PC-9 (cell line): ENCODE measurements at regions not wholly inside any gene's neighbourhood (a gene's known extent, or its start where the extent isn't known, plus 50 kb on each side); places are given as distances from the start of the nearest gene placed in this dataset.

ENCODE experiments used
- BruUV-seq: library from RNA; stranded (reverse); fragments of 400-500 nt; replicated peaks from 2 replicates; lab custom pipeline; 2021; lab: Mats Ljungman, UMichigan
- CTCF ChIA-PET: fragments of 300-600 bp; sonication (Branson Sonifier 250); formaldehyde crosslinking; loops from one replicate; lab custom pipeline; 2022; ENCODE audit warnings: antibody characterized with exemption; lab: Charles Lee
- POLR2A ChIA-PET: fragments of 300-600 bp; sonication (Branson Sonifier 250); formaldehyde crosslinking; loops from one replicate; lab custom pipeline; 2022; ENCODE audit warnings: antibody characterized with exemption; ENCODE audit not compliant: unreplicated experiment; lab: Charles Lee
- DNase-seq, 2 experiments: peaks; one replicate each; pipeline versions ENCODE4 v3.0.0 to v3.0.0-alpha.2; 2015 to 2022; ENCODE audit warnings: mixed read lengths in 1 of 2
- H2AFZ ChIP-seq: fragments of 200-600 bp; sonication (generic); 2 replicates; pipeline ENCODE4 v1.8.1; 2017; ENCODE audit warnings: antibody characterized with exemption
- H3F3A ChIP-seq: fragments of 200-600 bp; sonication (generic); 2 replicates; pipeline ENCODE4 v1.8.1; 2017; ENCODE audit warnings: antibody characterized with exemption, mild to moderate bottlenecking, low read depth; ENCODE audit not compliant: insufficient read depth
- H3K27ac ChIP-seq: fragments of 200-600 bp; sonication (generic); 2 replicates; pipeline ENCODE4 v1.6.1; 2016; ENCODE audit warnings: mixed run types
- H3K27me3 ChIP-seq: fragments of 200-600 bp; sonication (generic); 2 replicates; pipeline ENCODE4 v1.6.1; 2016; ENCODE audit warnings: low read depth, mixed run types; ENCODE audit not compliant: insufficient read depth
- H3K36me3 ChIP-seq: fragments of 200-600 bp; sonication (generic); 2 replicates; pipeline ENCODE4 v1.6.1; 2016; ENCODE audit warnings: low read depth, mixed run types
- H3K4me1 ChIP-seq: fragments of 200-600 bp; sonication (generic); replicated peaks from 2 replicates; pipeline ENCODE4 v1.6.1; 2016; ENCODE audit warnings: mixed run types; ENCODE audit not compliant: insufficient read depth
- H3K4me2 ChIP-seq: fragments of 200-600 bp; sonication (generic); 2 replicates; pipeline ENCODE4 v1.6.1; 2017; ENCODE audit warnings: mixed run types
- H3K4me3 ChIP-seq: fragments of 200-600 bp; sonication (generic); 2 replicates; pipeline ENCODE4 v1.6.1; 2016; ENCODE audit warnings: mixed run types
- H3K79me2 ChIP-seq: fragments of 200-600 bp; sonication (generic); 2 replicates; pipeline ENCODE4 v1.6.1; 2017; ENCODE audit warnings: low read depth, mixed run types
- H3K9me2 ChIP-seq: fragments of 200-600 bp; sonication (generic); 2 replicates; pipeline ENCODE4 v1.8.1; 2017; ENCODE audit warnings: mild to moderate bottlenecking; ENCODE audit not compliant: insufficient read depth
- H3K9me3 ChIP-seq: fragments of 200-600 bp; sonication (generic); 2 replicates; pipeline ENCODE4 v1.8.1; 2016; ENCODE audit warnings: low read depth; ENCODE audit not compliant: insufficient read depth
- H4K20me1 ChIP-seq: fragments of 200-600 bp; sonication (generic); 2 replicates; pipeline ENCODE4 v1.8.1; 2017; ENCODE audit not compliant: insufficient read depth
- EZH2 ChIP-seq: fragments of 200-600 bp; sonication (generic); IDR thresholded peaks from 2 replicates; pipeline ENCODE4 v1.8.0; 2017; ENCODE audit warnings: antibody characterized with exemption, low read depth
- intact Hi-C: fragments of 100-400 bp; cut with micrococcal nuclease; formaldehyde crosslinking; loops from one replicate; pipeline ENCODE4 v1.10.0; 2022; ENCODE audit not compliant: unreplicated experiment
- TF ChIP-seq, protein P1 (sequence below): fragments of 200-600 bp; sonication (generic); conservative IDR thresholded peaks from 2 replicates; pipeline ENCODE4 v1.6.1; 2017; ENCODE audit warnings: mixed run types, antibody characterized with exemption, mild to moderate bottlenecking, moderate library complexity

DNA sequence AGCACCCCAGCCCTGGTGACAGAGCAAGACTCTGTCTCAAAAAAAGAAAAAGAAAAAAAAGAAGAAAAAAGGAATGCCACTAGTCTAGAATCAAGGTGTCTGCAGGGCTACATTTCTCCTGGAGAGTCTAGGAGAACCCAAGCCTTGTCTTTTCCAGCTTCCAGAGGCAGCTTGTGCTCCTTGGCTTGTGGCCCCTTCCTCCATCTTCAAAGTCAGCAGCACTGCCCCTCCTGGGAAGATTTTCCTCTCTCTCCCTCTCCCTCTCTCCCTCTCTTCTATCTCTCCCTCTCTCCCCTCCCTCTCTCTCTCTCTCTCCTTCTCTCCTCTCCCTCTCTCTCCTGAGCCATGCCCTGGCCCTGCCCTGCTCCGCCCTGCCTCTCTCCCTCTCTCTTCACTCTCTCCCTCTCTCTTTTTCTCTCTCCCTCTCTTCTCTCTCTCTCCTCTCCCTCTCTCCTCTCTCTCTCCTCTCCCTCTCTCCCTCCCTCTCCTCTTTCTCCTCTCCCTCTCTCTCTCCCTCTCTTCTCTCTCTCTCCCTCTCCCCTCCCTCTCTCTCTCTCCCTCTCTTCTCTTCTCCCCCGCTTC lies 97.7 kb upstream of the FGF3 start:
- CTCF ChIA-PET = no interaction called here
- Histone ChIP-seq H3K9me2 (no peaks in the 10 kb centered on the region), H3F3A (peaks cover 36% of the 10 kb centered on the region), H2AFZ (no peak overlapping the region), H3K27ac (peak overlapping the region; percentile 97), H3K4me1 (peaks cover 78% of the 10 kb centered on the region), H4K20me1 (no peaks in the 10 kb centered on the region), H3K79me2 (peaks cover 13% of the 10 kb centered on the region; the same call in 1 of the 2 replicates), H3K27me3 (no peaks in the 10 kb centered on the region), H3K9me3 (no peaks in the 10 kb centered on the region), H3K4me3 (peak overlapping the region; percentile 8; the same call in 1 of the 2 replicates), H3K36me3 (no peaks in the 10 kb centered on the region), H3K4me2 (peak overlapping the region; percentile 80)
- POLR2A ChIA-PET = no interaction called here
- intact Hi-C loops = loop anchor here (5.0 kb wide), 1 partner anchor 225 kb away; no protein-coding TSS in a partner anchor
- BruUV-seq = no TSS peak
- TF ChIP-seq, protein P1, sequence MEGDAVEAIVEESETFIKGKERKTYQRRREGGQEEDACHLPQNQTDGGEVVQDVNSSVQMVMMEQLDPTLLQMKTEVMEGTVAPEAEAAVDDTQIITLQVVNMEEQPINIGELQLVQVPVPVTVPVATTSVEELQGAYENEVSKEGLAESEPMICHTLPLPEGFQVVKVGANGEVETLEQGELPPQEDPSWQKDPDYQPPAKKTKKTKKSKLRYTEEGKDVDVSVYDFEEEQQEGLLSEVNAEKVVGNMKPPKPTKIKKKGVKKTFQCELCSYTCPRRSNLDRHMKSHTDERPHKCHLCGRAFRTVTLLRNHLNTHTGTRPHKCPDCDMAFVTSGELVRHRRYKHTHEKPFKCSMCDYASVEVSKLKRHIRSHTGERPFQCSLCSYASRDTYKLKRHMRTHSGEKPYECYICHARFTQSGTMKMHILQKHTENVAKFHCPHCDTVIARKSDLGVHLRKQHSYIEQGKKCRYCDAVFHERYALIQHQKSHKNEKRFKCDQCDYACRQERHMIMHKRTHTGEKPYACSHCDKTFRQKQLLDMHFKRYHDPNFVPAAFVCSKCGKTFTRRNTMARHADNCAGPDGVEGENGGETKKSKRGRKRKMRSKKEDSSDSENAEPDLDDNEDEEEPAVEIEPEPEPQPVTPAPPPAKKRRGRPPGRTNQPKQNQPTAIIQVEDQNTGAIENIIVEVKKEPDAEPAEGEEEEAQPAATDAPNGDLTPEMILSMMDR = peak; percentile 53
- no peak for TF ChIP-seq EZH2
- DNase-seq = no peak

DNA sequence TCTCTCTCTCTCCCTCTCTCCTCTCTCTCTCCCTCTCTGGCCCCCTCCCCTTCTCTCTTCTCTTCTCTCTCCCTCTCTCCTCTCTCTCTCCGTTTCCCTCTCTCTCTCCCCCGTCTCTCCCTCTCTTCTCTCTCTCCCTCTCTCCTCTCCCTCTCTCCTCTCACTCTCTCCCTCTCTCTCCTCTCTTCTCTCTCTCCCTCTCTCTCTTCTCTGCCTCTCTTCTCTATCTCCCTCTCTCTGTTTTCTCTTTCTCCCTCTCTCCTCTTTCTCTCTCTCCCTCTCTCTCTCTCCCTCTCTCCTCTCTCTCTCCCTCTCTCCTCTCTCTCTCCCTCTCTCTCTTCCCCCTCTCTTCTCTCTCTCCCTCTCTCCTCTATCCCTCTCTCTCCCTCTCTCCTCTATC lies 98.3 kb upstream of the FGF3 start:
- peaks cover 36% of the 10 kb centered on the region for H3F3A ChIP-seq
- POLR2A ChIA-PET = no interaction called here
- H3K27ac ChIP-seq = peak overlapping the region; percentile 97
- no peak overlapping the region for H3K4me3 ChIP-seq
- H3K4me1 ChIP-seq = peaks cover 71% of the 10 kb centered on the region
- H2AFZ ChIP-seq = no peak overlapping the region
- H3K36me3 ChIP-seq = no peaks in the 10 kb centered on the region
- intact Hi-C loops = loop anchor here (5.0 kb wide), 1 partner anchor 225 kb away; no protein-coding TSS in a partner anchor
- H3K9me2 ChIP-seq = no peaks in the 10 kb centered on the region
- TF ChIP-seq EZH2 = no peak
- TF ChIP-seq, protein P1 = no peak
- DNase-seq = no peak
- peak overlapping the region; percentile 80; the same call in 1 of the 2 replicates for H3K4me2 ChIP-seq
- no peaks in the 10 kb centered on the region for H3K27me3 ChIP-seq
- peaks cover 9% of the 10 kb centered on the region; the same call in 1 of the 2 replicates for H3K79me2 ChIP-seq
- no peaks in the 10 kb centered on the region for H4K20me1 ChIP-seq
- no peaks in the 10 kb centered on the region for H3K9me3 ChIP-seq
- CTCF ChIA-PET = interaction anchor here (0.6 kb wide), 1 partner anchor 279 kb away, joined by 3 read pairs; no protein-coding TSS in a partner anchor
- no TSS peak for BruUV-seq

DNA sequence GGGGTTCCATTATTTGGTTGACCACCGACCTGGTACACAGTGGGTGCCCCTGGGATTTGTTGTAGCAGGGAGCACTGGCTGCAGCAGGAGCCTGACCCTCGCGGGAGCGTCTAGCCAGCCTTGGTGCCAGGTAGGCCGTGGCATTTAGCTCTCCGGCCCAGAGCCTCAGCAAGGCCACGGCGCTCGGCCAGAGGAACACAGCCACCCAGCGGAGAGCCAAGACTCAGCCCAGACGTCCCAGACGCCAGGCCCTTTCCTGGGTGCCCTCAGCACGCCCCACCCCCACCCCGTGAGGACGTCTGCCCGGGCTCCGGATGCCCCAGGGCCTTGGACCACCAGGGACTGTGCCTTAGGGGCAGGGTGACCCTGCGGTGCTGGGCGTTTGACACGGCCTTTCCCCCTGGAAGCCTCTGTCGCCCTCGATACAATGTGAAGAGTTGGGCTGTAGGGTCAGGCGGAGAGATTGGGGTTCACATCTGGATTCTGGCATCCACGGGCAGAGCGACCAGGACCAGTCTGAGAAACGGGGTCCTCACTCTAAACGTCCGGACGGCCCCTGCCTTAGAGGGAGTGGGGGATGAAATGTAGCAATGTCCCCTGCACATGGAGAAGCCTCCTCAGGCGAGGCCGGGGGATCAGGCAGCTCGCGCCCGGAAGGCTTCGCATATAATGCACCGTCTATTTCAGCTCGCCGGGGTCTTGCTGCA lies 99.2 kb upstream of the FGF3 start:
- CTCF ChIA-PET = interaction anchor here (0.6 kb wide), 1 partner anchor 278 kb away, joined by 3 read pairs; no protein-coding TSS in a partner anchor
- intact Hi-C loops = loop anchor here (5.0 kb wide), 1 partner anchor 224 kb away; no protein-coding TSS in a partner anchor
- POLR2A ChIA-PET = no interaction called here

More for the DNA sequence above, 99.2 kb upstream of the FGF3 start:
- Histone ChIP-seq H4K20me1 (no peaks in the 10 kb centered on the region), H3F3A (peaks cover 32% of the 10 kb centered on the region), H3K4me1 (peaks cover 63% of the 10 kb centered on the region), H2AFZ (no peak overlapping the region), H3K9me2 (no peaks in the 10 kb centered on the region), H3K27ac (peak overlapping the region; percentile 97; the same call in 1 of the 2 replicates), H3K36me3 (no peaks in the 10 kb centered on the region), H3K9me3 (no peaks in the 10 kb centered on the region), H3K79me2 (peaks cover 7% of the 10 kb centered on the region; the same call in 1 of the 2 replicates), H3K27me3 (no peaks in the 10 kb centered on the region), H3K4me3 (peak overlapping the region; percentile 16; the same call in 1 of the 2 replicates), H3K4me2 (peak overlapping the region; percentile 80)
- no TSS peak for BruUV-seq
- TF ChIP-seq, protein P1 = no peak
- TF ChIP-seq EZH2 = no peak
- DNase-seq = no peak
